Heart left ventricle (tissue), 16 donors: ENCODE measurements at regions not wholly inside any gene's neighbourhood (a gene's known extent, or its start where the extent isn't known, plus 50 kb on each side); places are given as distances from the start of the nearest gene placed in this dataset.

Experiments used
- ATAC-seq, 4 donors: fragments of 200-7000 bp; cut with Tn5 transposase; one replicate each; pipeline ENCODE4 v1.9.1; 2020 to 2022; ENCODE audit warnings: moderate library complexity in 4 of 4, mild to moderate bottlenecking in 3 of 4, moderate number of reproducible peaks in 1 of 4
- DNase-seq, 5 donors: peaks; one replicate each; pipeline ENCODE4 v3.0.0-alpha.2; 2020
- H3K27ac ChIP-seq, 12 donors: fragments of 200-600 bp; sonication (generic) in 4 of 12; one replicate each; pipeline versions ENCODE4 v1.5.0 to v1.8.0; 2016 to 2022; ENCODE audit warnings: mild to moderate bottlenecking in 2 of 12
- H3K27me3 ChIP-seq, 9 donors: fragments of 200-600 bp; sonication (generic) in 2 of 9; one replicate each; pipeline versions ENCODE4 v1.5.1 to v1.8.0; 2016 to 2022; ENCODE audit warnings: mild to moderate bottlenecking in 3 of 9
- H3K36me3 ChIP-seq, 9 donors: fragments of 200-600 bp; sonication (generic) in 2 of 9; one replicate each; pipeline versions ENCODE4 v1.5.0 to v1.8.0; 2018 to 2022; ENCODE audit warnings: mild to moderate bottlenecking in 2 of 9
- H3K4me1 ChIP-seq, 12 donors: fragments of 200-600 bp; sonication (generic) in 4 of 12; one replicate each; pipeline versions ENCODE4 v1.5.0 to v1.8.0; 2016 to 2022; ENCODE audit warnings: mild to moderate bottlenecking in 3 of 12
- H3K4me3 ChIP-seq, 12 donors: fragments of 200-600 bp; sonication (generic) in 4 of 12; one replicate each; pipeline versions ENCODE4 v1.5.0 to v1.8.0; 2017 to 2022; ENCODE audit warnings: mild to moderate bottlenecking in 9 of 12, moderate library complexity in 4 of 12
- H3K9me3 ChIP-seq, 12 donors: fragments of 200-600 bp; sonication (generic) in 4 of 12; one replicate each; pipeline versions ENCODE4 v1.5.0 to v1.8.0; 2016 to 2022; ENCODE audit warnings: mild to moderate bottlenecking in 1 of 12
- CTCF ChIP-seq, 12 donors: fragments of 200-600 bp; sonication (generic) in 4 of 12; IDR thresholded peaks; one replicate each; pipeline versions ENCODE4 v1.5.0 to v1.8.0; 2018 to 2022; ENCODE audit warnings: antibody characterized with exemption in 12 of 12, mild to moderate bottlenecking in 5 of 12
- POLR2A ChIP-seq, 2 donors: fragments of 450-650 bp; IDR thresholded peaks; one replicate each; pipeline ENCODE4 v1.6.1; 2017; ENCODE audit warnings: antibody characterized with exemption in 2 of 2, mild to moderate bottlenecking in 2 of 2, moderate library complexity in 2 of 2
- WGBS, 4 donors: extraction: QIAGEN DNeasy Blood & Tissue Kit in 2 of 4; methylation state at CpG; one replicate each; pipeline versions ENCODE4 v1.1.5 to v1.1.7; 2013 to 2018; 5-methylcytosine and 5-hydroxymethylcytosine counted together
- intact Hi-C, 10 donors: fragments of 100-400 bp; cut with DNase I; formaldehyde crosslinking; loops; one replicate each; pipeline versions ENCODE4 v1.11.1 to v1.14.2; 2022
- donor health status: ischemic (EF 13 %, LVEDD 7.1; RV severe dilation, severe dysfunction).
- donor health status: healthy with polysubstance abuse.
- donor health status: DM: no; HTN: yes; CAD: no.
- donor health status: DM: no; HTN: no; CAD: no.
- donor health status: ischemic (EF 25% LVEDD 6.9; RV normal size, moderate dysfunction).
- donor health status: ischemic (EF 25% LVEDD 5.7; RV mildly dilated, moderate dysfunction).
- donor health status: healthy.
- donor health status: DM: yes; HTN: yes; CAD: no.
- donor health status: ischemic (EF 35%, LVEDD 5.7; RV mildly dilated, moderate dysfunction).
- donor health status: nonischemic (EF 11% LVEDD 7.7; RV severe dilation, severe dysfunction).
- donor health status: DM: yes; HTN: yes; CAD: no.
- donor health status: PGD.
- donor health status: ischemic (EF 29% LVEDD 5.4; RV normal size, mild dysfunction).
- donor health status: nonischemic (EF 23%, LVEDD 6.1; RV moderate dilation, normal function).

- TF ChIP-seq CTCF (IDR thresholded peaks at IDR 0.05) (no peak), POLR2A (IDR thresholded peaks at IDR 0.05) (no peak)
- intact Hi-C loops: no loop called here
- no peak for ATAC-seq
- WGBS, 4 donors: 81 to 87% (median 83%) methylated on average over 7 of the region's 7 CpGs
- H3K9me3 ChIP-seq: no peaks in the 10 kb centered on the region
- no peaks in the 10 kb centered on the region for H3K36me3 ChIP-seq
- no peak overlapping the region for H3K4me3 ChIP-seq
- peaks cover 0 to 6% (median 0%) of the 10 kb centered on the region in 12 donors for H3K4me1 ChIP-seq
- no peak for DNase-seq
- no peak overlapping the region for H3K27ac ChIP-seq
- peaks cover 0 to 9% (median 0%) of the 10 kb centered on the region in 9 donors for H3K27me3 ChIP-seq
Measured at GRCh38 chr3:14344351-14344750, 58.1 kb upstream of the SLC6A6 start.

- H3K36me3 ChIP-seq: no peaks in the 10 kb centered on the region
- ATAC-seq (no peak), DNase-seq (no peak)
- H3K4me3 ChIP-seq: no peak overlapping the region
- H3K27ac ChIP-seq: no peak overlapping the region
- H3K9me3 ChIP-seq: no peaks in the 10 kb centered on the region
- H3K27me3 ChIP-seq: peaks cover 0 to 8% (median 0%) of the 10 kb centered on the region in 9 donors
- WGBS, 4 donors: 83 to 90% (median 85%) methylated on average over 7 of the region's 7 CpGs
- peaks cover 0 to 6% (median 0%) of the 10 kb centered on the region in 12 donors for H3K4me1 ChIP-seq
- intact Hi-C loops: no loop called here
- TF ChIP-seq CTCF (IDR thresholded peaks at IDR 0.05) (no peak), POLR2A (IDR thresholded peaks at IDR 0.05) (no peak)
Measured at GRCh38 chr3:14345496-14346150, 56.8 kb upstream of the SLC6A6 start.

- peaks cover 0 to 3% (median 0%) of the 10 kb centered on the region in 12 donors for H3K4me1 ChIP-seq
- WGBS, 4 donors: 80 to 85% (median 83%) methylated on average over 8 to 9 of the region's 9 CpGs
- TF ChIP-seq POLR2A (IDR thresholded peaks at IDR 0.05) (no peak), CTCF (IDR thresholded peaks at IDR 0.05) (no peak)
Measured at GRCh38 chr3:14346191-14346590, 56.2 kb upstream of the SLC6A6 start.

GRCh38 chr3:14346642-14347041 lies 55.8 kb upstream of the SLC6A6 start:
- Histone ChIP-seq H3K36me3 (no peaks in the 10 kb centered on the region), H3K27me3 (peaks cover 0 to 8% (median 0%) of the 10 kb centered on the region in 9 donors), H3K4me1 (no peaks in the 10 kb centered on the region), H3K9me3 (no peaks in the 10 kb centered on the region), H3K27ac (no peak overlapping the region), H3K4me3 (no peak overlapping the region)
- intact Hi-C loops: no loop called here
- ATAC-seq (no peak), DNase-seq (no peak)
- TF ChIP-seq POLR2A (IDR thresholded peaks at IDR 0.05): no peak
- TF ChIP-seq CTCF (IDR thresholded peaks at IDR 0.05): no peak
- 80 to 88% (median 84%) methylated on average over 3 to 4 of the region's 4 CpGs for WGBS, 4 donors

More at GRCh38 chr3:14346191-14346590, 56.2 kb upstream of the SLC6A6 start:
- ATAC-seq (no peak), DNase-seq (no peak)
- H3K9me3 ChIP-seq: no peaks in the 10 kb centered on the region
- H3K27ac ChIP-seq: no peak overlapping the region
- intact Hi-C loops: no loop called here
- H3K36me3 ChIP-seq: no peaks in the 10 kb centered on the region
- peaks cover 0 to 8% (median 0%) of the 10 kb centered on the region in 9 donors for H3K27me3 ChIP-seq
- H3K4me3 ChIP-seq: no peak overlapping the region
